DND-41 (cell line): ENCODE measurements at regions not wholly inside any gene's neighbourhood (a gene's known extent, or its start where the extent isn't known, plus 50 kb on each side); places are given as distances from the start of the nearest gene placed in this dataset.

Experiments used
- ATAC-seq: fragments of 200-7000 bp; cut with Tn5 transposase; 3 replicates; pipeline ENCODE4 v1.9.1; 2021; ENCODE audit warnings: low read depth; ENCODE audit not compliant: insufficient read depth
- DNase-seq: peaks from one replicate; pipeline ENCODE4 v3.0.0-alpha.2; 2020
- H2AFZ ChIP-seq: 2 replicates; pipeline ENCODE4 v1.6.0; 2012; ENCODE audit warnings: low read depth, low read length
- H3K27ac ChIP-seq: 2 replicates; pipeline ENCODE4 v1.5.1; 2012; ENCODE audit warnings: low read length, inconsistent platforms
- H3K27me3 ChIP-seq: fragments of 200-600 bp; sonication (generic); 2 replicates; pipeline ENCODE4 v1.6.0; 2012; ENCODE audit warnings: low read length, mild to moderate bottlenecking, inconsistent platforms; ENCODE audit not compliant: insufficient read depth, poor library complexity
- H3K36me3 ChIP-seq: 2 replicates; pipeline ENCODE4 v1.5.1; 2012; ENCODE audit warnings: low read length, inconsistent platforms; ENCODE audit not compliant: insufficient read depth
- H3K4me1 ChIP-seq: 2 replicates; pipeline ENCODE4 v1.5.1; 2012; ENCODE audit warnings: mild to moderate bottlenecking, low read length; ENCODE audit not compliant: insufficient read depth
- H3K4me2 ChIP-seq: 2 replicates; pipeline ENCODE4 v1.6.0; 2012; ENCODE audit warnings: mild to moderate bottlenecking, moderate library complexity, low read length, inconsistent platforms; ENCODE audit not compliant: insufficient read depth
- H3K4me3 ChIP-seq, 2 experiments: fragments of 200-600 bp in 1 of 2; shearing (Covaris generic) in 1 of 2; 2 replicates each; pipeline ENCODE4 v1.5.1; 2012 to 2016; ENCODE audit warnings: inconsistent platforms in 2 of 2, low read length in 2 of 2, mild to moderate bottlenecking in 2 of 2, low read depth in 1 of 2, moderate library complexity in 1 of 2
- H3K79me2 ChIP-seq: 2 replicates; pipeline ENCODE4 v1.6.0; 2012; ENCODE audit warnings: low read length, inconsistent platforms; ENCODE audit not compliant: insufficient read depth
- H3K9ac ChIP-seq: 2 replicates; pipeline ENCODE4 v1.6.0; 2012; ENCODE audit warnings: low read depth, mild to moderate bottlenecking, inconsistent platforms, low read length, moderate library complexity
- H3K9me3 ChIP-seq: 2 replicates; pipeline ENCODE4 v1.5.1; 2012; ENCODE audit warnings: low read length, moderate library complexity, mild to moderate bottlenecking, inconsistent platforms; ENCODE audit not compliant: insufficient read depth, severe bottlenecking
- H4K20me1 ChIP-seq: 2 replicates; pipeline ENCODE4 v1.6.0; 2012; ENCODE audit warnings: low read length; ENCODE audit not compliant: insufficient read depth
- CTCF ChIP-seq: IDR thresholded peaks from 2 replicates; pipeline ENCODE4 v1.5.1; 2012; ENCODE audit warnings: borderline replicate concordance, low read length, moderate library complexity, mild to moderate bottlenecking; ENCODE audit not compliant: poor library complexity, severe bottlenecking; ENCODE audit errors: extremely low read depth
- EZH2 ChIP-seq: IDR thresholded peaks from 3 replicates; pipeline ENCODE4 v1.6.1; 2012; ENCODE audit warnings: borderline replicate concordance, low read depth, mild to moderate bottlenecking, moderate library complexity, low read length, inconsistent platforms; ENCODE audit not compliant: severe bottlenecking

GRCh38 chr3:165529451-165529850, 307.8 kb downstream of the BCHE start:
- no peak overlapping the region for H3K27ac ChIP-seq
- H3K9ac ChIP-seq: no peak overlapping the region
- no peak for TF ChIP-seq EZH2
- no peak for TF ChIP-seq CTCF
- no peak overlapping the region for H3K4me2 ChIP-seq
- no peaks in the 10 kb centered on the region for H3K27me3 ChIP-seq
- H4K20me1 ChIP-seq: no peaks in the 10 kb centered on the region
- no peaks in the 10 kb centered on the region for H3K4me1 ChIP-seq
- H3K4me3 ChIP-seq: no peak overlapping the region
- H2AFZ ChIP-seq: no peak overlapping the region
- DNase-seq: no peak
- no peaks in the 10 kb centered on the region for H3K36me3 ChIP-seq
- H3K79me2 ChIP-seq: no peaks in the 10 kb centered on the region
- H3K9me3 ChIP-seq: no peaks in the 10 kb centered on the region
- no peak for ATAC-seq

- Histone ChIP-seq H3K27me3 (no peaks in the 10 kb centered on the region), H3K79me2 (no peaks in the 10 kb centered on the region)
- no peak for DNase-seq
Measured at GRCh38 chr3:165526367-165526766, 310.9 kb downstream of the BCHE start.

GRCh38 chr3:165523801-165524200, 313.4 kb downstream of the BCHE start:
- Histone ChIP-seq H3K4me1 (no peaks in the 10 kb centered on the region), H3K4me3 (no peak overlapping the region), H3K9me3 (no peaks in the 10 kb centered on the region), H3K9ac (no peak overlapping the region), H3K27me3 (no peaks in the 10 kb centered on the region), H3K79me2 (no peaks in the 10 kb centered on the region), H3K27ac (no peak overlapping the region), H3K4me2 (no peak overlapping the region), H4K20me1 (no peaks in the 10 kb centered on the region), H3K36me3 (no peaks in the 10 kb centered on the region), H2AFZ (no peak overlapping the region)
- no peak for ATAC-seq
- TF ChIP-seq CTCF (no peak), EZH2 (no peak)
- DNase-seq: no peak

More at GRCh38 chr3:165526367-165526766, 310.9 kb downstream of the BCHE start:
- no peaks in the 10 kb centered on the region for H3K9me3 ChIP-seq
- H3K36me3 ChIP-seq: no peaks in the 10 kb centered on the region
- no peak overlapping the region for H3K27ac ChIP-seq
- ATAC-seq: no peak
- TF ChIP-seq CTCF (no peak), EZH2 (no peak)
- no peaks in the 10 kb centered on the region for H3K4me1 ChIP-seq
- H3K4me3 ChIP-seq: no peak overlapping the region
- no peak overlapping the region for H2AFZ ChIP-seq
- H4K20me1 ChIP-seq: no peaks in the 10 kb centered on the region
- H3K4me2 ChIP-seq: no peak overlapping the region
- no peak overlapping the region for H3K9ac ChIP-seq

GRCh38 chr3:165522386-165522785, 314.8 kb downstream of the BCHE start:
- Histone ChIP-seq H3K4me1 (no peaks in the 10 kb centered on the region), H3K79me2 (no peaks in the 10 kb centered on the region), H3K36me3 (no peaks in the 10 kb centered on the region), H3K27me3 (no peaks in the 10 kb centered on the region), H2AFZ (no peak overlapping the region), H3K27ac (no peak overlapping the region), H4K20me1 (no peaks in the 10 kb centered on the region), H3K4me2 (no peak overlapping the region), H3K4me3 (no peak overlapping the region), H3K9me3 (no peaks in the 10 kb centered on the region), H3K9ac (no peak overlapping the region)
- DNase-seq (no peak), ATAC-seq (no peak)
- TF ChIP-seq EZH2 (no peak), CTCF (no peak)
